ENCODE measurements at regions not wholly inside any gene's neighbourhood (a gene's known extent, or its start where the extent isn't known, plus 50 kb on each side); places are given as distances from the start of the nearest gene placed in this dataset.

- TF ChIP-seq POLR2AphosphoS5 (IDR thresholded peaks at IDR 0.05): no peak
- no peak for TF ChIP-seq CTCF (IDR thresholded peaks at IDR 0.05)
- TF ChIP-seq POLR2A (IDR thresholded peaks at IDR 0.05): no peak
- no peak for TF ChIP-seq EP300 (IDR thresholded peaks at IDR 0.05; ENCODE audit: low read depth)
These were observed 313.9 kb upstream of the ROBO2 start for GRCh38 chr3:76726034-76726433.

Measured in transverse colon (tissue), 4 donors.